Activated CD4-positive, alpha-beta T cell treated with anti-CD3 and anti-CD28 coated beads for 48 hours (primary cell): ENCODE measurements at regions not wholly inside any gene's neighbourhood (a gene's known extent, or its start where the extent isn't known, plus 50 kb on each side); places are given as distances from the start of the nearest gene placed in this dataset.
"Not testable (repeated sequence)": the region's sequence is repeated elsewhere in the genome, so short reads cannot be mapped to it uniquely, and the experiment has no call there.

ENCODE experiments used
- DNase-seq: peaks from one replicate; pipeline ENCODE4 v3.0.0-alpha.2; 2020

- DNase-seq: no peak
These were observed 463.7 kb upstream of the FSIP2 start for GRCh38 chr2:185274718-185275484.

GRCh38 chr2:185275979-185276378 lies 462.6 kb upstream of the FSIP2 start:
- not testable (repeated sequence) for DNase-seq

- no peak for DNase-seq
These were observed 459.8 kb upstream of the FSIP2 start for GRCh38 chr2:185278761-185279160.

DNA sequence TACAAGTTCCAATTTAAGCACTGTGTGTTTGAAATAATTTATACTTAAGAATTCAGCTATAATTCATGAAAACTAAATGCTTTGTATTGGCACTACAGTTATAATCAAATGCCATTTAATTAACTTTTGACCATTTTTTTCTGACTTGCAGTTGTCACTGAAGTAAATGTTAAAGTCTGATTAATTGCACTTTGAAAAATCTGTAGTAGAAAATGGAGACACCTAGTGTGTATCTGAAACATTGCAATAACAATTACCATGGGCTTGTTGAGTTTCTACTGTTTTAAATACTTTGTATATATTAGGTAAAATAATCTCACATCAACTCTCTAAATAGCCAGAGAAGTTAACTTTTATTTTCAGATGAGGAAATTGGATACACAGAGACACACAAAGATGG lies 458.6 kb upstream of the FSIP2 start:
- no peak for DNase-seq

GRCh38 chr2:185284696-185285095 lies 453.9 kb upstream of the FSIP2 start:
- DNase-seq: no peak

DNA sequence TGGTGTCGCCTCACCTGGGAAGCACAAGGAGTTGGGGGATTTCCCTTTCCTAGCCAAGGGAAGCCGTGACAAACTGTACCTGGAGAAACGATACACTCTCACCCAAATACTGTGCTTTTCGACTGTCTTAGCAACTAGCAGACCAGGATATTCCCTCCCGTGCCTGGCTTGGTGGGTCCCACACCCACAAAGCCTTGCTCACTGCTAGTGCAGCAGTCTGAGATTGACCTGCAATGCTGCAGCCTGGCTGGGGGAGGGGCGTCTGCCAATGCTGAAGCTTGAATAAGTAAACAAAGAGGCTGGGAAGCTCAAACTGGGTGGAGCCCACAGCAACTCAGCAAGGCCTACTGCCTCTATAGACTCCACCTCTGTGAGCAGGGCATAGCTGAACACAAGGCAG lies 448.6 kb upstream of the FSIP2 start:
- DNase-seq: not testable (repeated sequence)

DNA sequence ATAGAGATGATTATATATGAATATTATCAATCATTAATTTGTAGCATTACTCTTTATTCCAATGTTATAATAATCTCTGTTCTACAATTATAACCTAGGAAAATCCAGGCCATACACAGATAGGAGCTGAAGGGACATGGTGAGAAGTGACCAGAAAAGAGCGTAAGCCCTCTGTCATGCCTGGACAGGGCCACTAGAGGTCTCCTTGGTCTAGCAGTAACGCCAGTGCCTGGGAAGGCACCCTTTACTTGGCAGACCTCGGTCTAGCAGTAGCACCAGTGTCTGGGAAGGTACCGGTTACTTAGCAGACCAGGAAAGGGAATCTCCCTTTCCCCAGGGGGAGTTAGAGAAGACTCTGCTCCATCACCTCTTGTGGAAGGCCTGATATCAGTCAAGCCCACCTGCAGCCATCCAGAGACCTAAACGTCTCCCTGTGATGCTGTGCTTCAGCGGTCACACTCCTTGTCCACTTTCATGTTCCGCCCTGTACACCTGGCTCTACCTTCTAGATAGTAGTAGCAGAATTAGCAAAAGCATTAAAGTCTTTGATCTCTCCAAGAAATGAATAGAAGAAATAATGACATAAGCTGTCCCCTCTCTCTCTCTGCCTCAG lies 447.5 kb upstream of the FSIP2 start:
- DNase-seq: peak; percentile 35

GRCh38 chr2:185299867-185300266 lies 438.7 kb upstream of the FSIP2 start:
- no peak for DNase-seq

GRCh38 chr2:185306119-185306518 lies 432.5 kb upstream of the FSIP2 start:
- no peak for DNase-seq

GRCh38 chr2:185316383-185316782 lies 422.2 kb upstream of the FSIP2 start:
- peak; percentile 9 for DNase-seq

DNA sequence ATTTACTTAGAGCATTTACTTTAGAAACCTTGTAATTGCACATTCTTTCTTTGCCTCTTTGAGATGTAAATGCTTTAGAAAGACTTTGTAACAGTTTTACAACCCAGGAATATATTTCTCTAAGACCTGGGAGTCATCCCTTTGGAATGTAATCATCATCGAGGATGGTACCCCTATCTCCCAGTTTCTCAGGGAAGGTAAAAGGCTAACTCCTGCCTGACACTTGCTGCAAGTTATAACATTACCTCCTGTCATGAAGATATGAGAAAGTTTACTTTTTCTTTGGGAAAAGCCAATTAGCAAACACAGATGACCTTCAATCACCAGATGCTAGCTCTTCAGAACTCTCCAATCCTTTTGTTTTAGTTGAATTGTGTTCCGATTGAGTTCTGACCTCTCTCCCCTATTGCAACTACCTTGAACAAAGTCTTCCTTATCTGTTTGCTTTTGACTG lies 420.3 kb upstream of the FSIP2 start:
- DNase-seq: no peak

- DNase-seq: no peak
These were observed 402.7 kb upstream of the FSIP2 start for GRCh38 chr2:185335879-185336278.

DNA sequence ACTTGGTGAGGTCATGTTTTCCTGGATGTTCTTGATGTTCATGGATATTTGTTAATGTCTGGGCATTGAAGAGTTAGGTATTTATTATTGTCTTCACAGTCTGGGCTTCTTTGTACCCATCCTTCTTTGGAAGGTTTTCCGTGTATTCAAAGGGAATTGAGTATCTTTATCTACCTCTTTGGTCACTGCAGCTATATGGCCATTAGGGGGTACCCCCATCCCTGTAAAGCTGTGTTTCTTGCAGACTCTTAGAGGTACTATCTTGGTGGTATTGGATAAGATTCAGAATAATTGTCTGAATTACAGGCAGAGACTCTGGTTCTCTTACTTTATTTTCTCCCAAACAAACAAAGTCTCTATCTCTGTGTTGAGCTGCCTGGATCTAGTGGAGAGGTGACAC lies 401.6 kb upstream of the FSIP2 start:
- no peak for DNase-seq

DNA sequence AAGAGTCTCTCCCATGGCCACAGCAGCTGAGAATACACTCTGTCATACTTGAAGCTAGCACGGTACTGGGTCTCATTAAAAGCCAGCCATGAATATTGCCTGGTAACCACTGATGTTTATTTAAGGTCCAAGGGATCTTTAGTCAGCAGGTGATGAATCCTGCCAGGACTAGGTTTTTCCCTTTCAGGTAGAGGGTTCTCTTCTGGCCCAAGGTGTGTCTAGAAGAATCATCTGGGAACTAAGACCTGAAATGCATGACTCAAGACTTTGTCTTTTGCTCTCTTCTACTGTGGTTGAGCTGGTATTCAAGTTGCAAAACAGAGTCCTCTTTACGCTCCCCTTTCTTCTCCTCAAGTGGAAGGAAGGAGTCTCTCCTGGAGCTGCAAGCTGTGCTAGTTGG lies 400.5 kb upstream of the FSIP2 start:
- no peak for DNase-seq

DNA sequence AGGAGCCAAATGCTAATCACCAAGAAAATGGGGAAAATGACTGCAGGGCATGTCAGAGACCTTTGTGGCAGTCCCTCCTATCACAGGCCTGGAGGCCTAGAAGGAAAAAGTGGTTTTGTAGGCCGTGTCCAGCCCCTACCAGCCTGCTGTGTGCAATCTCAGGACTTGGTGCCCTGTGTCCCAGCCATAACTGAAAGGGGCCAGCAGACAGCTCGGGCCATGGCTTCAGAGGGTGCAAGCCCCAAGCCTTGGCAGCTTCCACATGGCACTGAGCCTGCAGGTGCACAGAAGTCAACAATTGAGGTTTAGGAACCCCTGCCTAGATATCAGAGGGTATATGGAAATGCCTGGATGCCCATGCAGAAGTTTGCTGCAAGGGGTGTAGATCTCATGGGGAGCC lies 391.2 kb upstream of the FSIP2 start:
- no peak for DNase-seq

DNA sequence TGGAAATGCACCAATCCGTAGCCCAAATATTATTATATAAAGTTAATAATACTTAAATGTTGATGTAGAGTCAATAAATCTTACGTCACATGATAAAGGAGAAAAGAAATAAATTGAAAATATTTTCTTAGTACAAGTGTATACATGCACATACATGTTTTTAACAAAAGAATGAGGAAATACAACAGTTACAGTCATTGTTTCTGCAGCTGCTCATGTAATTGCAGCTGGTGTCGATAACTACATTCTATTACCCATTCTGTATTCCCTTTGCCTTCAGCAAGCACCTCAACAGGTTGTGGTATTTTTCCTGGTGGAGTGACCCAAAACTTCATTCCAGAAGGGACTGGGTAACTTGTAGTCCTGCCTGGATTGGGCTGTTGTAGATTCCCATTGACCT lies 377.8 kb upstream of the FSIP2 start:
- no peak for DNase-seq

- no peak for DNase-seq
These were observed 366.4 kb upstream of the FSIP2 start for GRCh38 chr2:185372188-185372587.

DNA sequence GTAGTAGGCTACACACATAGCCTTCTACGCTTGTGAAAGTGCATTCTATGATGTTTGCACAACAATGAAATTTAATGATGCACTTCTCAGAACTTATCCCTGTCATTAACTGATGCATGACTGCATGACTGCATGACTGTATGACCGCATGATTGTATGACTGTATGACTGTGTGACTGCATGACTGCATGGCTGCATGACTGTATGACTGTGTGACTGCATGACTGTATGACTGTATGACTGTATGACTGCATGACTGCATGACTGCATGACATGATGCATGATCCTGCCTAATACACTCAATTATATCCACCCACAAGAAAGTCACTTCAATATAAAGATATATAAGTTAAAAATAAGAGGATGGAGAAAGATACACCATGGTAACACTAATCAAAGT lies 365.4 kb upstream of the FSIP2 start:
- no peak for DNase-seq

DNA sequence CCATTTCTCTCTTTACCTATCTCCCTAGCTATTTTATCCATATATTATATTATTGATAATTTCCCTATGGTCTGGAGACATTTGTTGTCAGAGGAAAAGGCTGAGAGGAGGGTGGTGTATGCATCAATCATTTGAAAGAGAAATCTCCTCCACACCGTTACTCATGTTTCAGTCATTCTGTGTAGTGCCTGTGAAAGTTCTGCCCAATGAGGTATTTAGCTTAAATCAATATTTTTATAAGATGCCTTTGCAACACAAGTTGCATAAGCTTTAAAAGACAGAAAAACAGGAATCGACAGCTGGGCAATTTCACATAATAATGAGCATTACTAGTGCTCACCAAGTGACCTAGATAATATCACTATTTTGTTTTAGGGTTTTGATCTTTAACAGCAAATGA lies 363.7 kb upstream of the FSIP2 start:
- no peak for DNase-seq

GRCh38 chr2:185375731-185376130 lies 362.9 kb upstream of the FSIP2 start:
- DNase-seq: no peak

- no peak for DNase-seq
These were observed 357.0 kb upstream of the FSIP2 start for GRCh38 chr2:185381631-185382030.

DNA sequence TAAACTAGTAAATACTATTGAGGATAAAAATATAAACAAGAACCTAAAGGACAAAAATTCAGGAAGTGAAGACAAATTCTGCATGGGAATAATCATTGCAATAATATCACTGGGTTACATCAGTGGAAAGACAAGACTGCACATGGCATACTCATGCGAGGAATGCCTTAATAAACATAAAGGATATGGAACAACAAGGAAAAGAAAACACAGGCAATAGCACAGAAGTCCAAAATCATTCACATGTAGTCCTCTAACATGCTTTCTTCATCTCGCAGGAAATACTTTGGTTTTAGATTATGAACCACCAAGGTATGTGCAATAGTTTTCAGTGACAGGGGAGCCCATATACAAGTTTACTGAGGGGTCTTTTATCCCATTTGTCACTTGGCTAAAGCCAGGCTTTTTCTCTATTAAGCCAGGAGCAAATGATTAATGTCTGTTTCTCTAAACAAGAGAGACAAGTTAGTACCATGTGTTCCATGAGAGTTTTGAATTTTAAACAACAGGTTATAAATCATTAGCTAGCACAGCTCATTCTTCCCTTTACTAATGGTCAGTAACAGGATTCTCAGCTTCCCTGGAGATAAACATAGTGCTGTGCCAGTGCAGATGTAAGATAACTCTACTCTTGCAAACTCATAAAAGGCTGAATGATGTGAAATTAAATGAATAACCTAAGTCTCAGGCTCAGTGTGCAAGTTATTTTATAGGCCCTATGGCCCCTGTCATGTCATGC lies 353.6 kb upstream of the FSIP2 start:
- DNase-seq: no peak

DNA sequence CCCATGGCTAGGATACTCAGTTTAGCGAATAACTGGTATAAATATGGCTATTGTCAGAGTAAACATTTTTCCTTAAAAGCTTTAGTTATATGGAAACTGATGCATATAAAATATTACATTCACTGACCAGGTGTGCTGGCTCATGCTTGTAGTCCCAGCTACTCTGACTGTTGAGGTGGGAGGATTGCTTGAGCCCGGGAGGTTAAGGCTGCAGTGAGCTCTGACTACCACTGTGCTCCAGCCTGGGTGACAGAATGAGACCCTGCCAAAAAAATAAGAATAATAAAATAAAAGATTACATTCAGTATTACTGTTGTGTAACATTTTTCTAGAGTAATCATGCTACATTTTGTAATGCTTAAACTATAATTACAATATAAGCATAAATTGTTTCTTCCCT lies 350.4 kb upstream of the FSIP2 start:
- DNase-seq: no peak

GRCh38 chr2:185391543-185391942 lies 347.1 kb upstream of the FSIP2 start:
- DNase-seq: no peak
